Progenitor cell of endocrine pancreas (in vitro differentiated cells): ENCODE measurements at regions not wholly inside any gene's neighbourhood (a gene's known extent, or its start where the extent isn't known, plus 50 kb on each side); places are given as distances from the start of the nearest gene placed in this dataset.
A peak's percentile ranks its signal among the peaks of the same experiment; 100 is the strongest.

Experiments used
- DNase-seq: peaks from one replicate; pipeline ENCODE4 v3.0.0; 2021; ENCODE audit warnings: low spot score; ENCODE audit not compliant: unreplicated experiment
- H3K27ac Mint-ChIP-seq: 2 replicates; pipeline ENCODE4 v1.8.0; 2021; ENCODE audit warnings: mild to moderate bottlenecking, moderate library complexity, mixed read lengths
- H3K27me3 Mint-ChIP-seq: 2 replicates; pipeline ENCODE4 v1.8.0; 2021; ENCODE audit warnings: mixed read lengths
- H3K36me3 Mint-ChIP-seq: 2 replicates; pipeline ENCODE4 v1.8.0; 2022; ENCODE audit warnings: mixed read lengths; ENCODE audit not compliant: insufficient read depth
- H3K4me1 Mint-ChIP-seq: 2 replicates; pipeline ENCODE4 v1.8.0; 2021; ENCODE audit warnings: low read depth, mixed read lengths
- H3K4me3 Mint-ChIP-seq: 2 replicates; pipeline ENCODE4 v1.8.0; 2021; ENCODE audit warnings: low read depth, mild to moderate bottlenecking, moderate library complexity, mixed read lengths
- H3K9me3 Mint-ChIP-seq: 2 replicates; pipeline ENCODE4 v1.8.0; 2021; ENCODE audit warnings: low read depth, mixed read lengths
- CTCF ChIP-seq: fragments of 200-600 bp; sonication (generic); IDR thresholded peaks from one replicate; pipeline ENCODE4 v1.5.0; 2021; ENCODE audit warnings: antibody characterized with exemption, mild to moderate bottlenecking; ENCODE audit not compliant: unreplicated experiment

GRCh38 chr9:124190761-124191160, 67.0 kb upstream of the NEK6 start:
- no peak overlapping the region for H3K4me3 Mint-ChIP-seq
- H3K9me3 Mint-ChIP-seq, result peaks cover 3% of the 10 kb centered on the region
- peak; percentile 4 for DNase-seq
- H3K27me3 Mint-ChIP-seq, result peaks cover 34% of the 10 kb centered on the region
- no peaks in the 10 kb centered on the region for H3K4me1 Mint-ChIP-seq
- no peaks in the 10 kb centered on the region for H3K36me3 Mint-ChIP-seq
- TF ChIP-seq CTCF, result no peak
- no peak overlapping the region for H3K27ac Mint-ChIP-seq

- no peak overlapping the region for H3K27ac Mint-ChIP-seq
- no peak for TF ChIP-seq CTCF
- H3K27me3 Mint-ChIP-seq, result peaks cover 29% of the 10 kb centered on the region
- H3K36me3 Mint-ChIP-seq, result peaks cover under 1% of the 10 kb centered on the region
- peaks cover 10% of the 10 kb centered on the region for H3K9me3 Mint-ChIP-seq
- no peaks in the 10 kb centered on the region for H3K4me1 Mint-ChIP-seq
- H3K4me3 Mint-ChIP-seq, result no peak overlapping the region
- DNase-seq, result no peak
Observed at GRCh38 chr9:124191691-124192395, 65.9 kb upstream of the NEK6 start.

GRCh38 chr9:124196814-124197176, 61.0 kb upstream of the NEK6 start:
- Mint-ChIP-seq H3K4me1 (no peaks in the 10 kb centered on the region), H3K36me3 (peaks cover 2% of the 10 kb centered on the region), H3K27ac (no peak overlapping the region), H3K9me3 (peaks cover 12% of the 10 kb centered on the region), H3K4me3 (no peak overlapping the region), H3K27me3 (peaks cover 18% of the 10 kb centered on the region)
- no peak for DNase-seq
- TF ChIP-seq CTCF, result no peak

GRCh38 chr9:124197177-124198095, 60.3 kb upstream of the NEK6 start:
- no peak for TF ChIP-seq CTCF
- Mint-ChIP-seq H3K27ac (no peak overlapping the region), H3K36me3 (peaks cover 2% of the 10 kb centered on the region), H3K27me3 (peaks cover 16% of the 10 kb centered on the region), H3K9me3 (peaks cover 12% of the 10 kb centered on the region), H3K4me1 (no peaks in the 10 kb centered on the region), H3K4me3 (no peak overlapping the region)
- DNase-seq, result no peak

GRCh38 chr9:124198331-124198730, 59.4 kb upstream of the NEK6 start:
- Mint-ChIP-seq H3K36me3 (peaks cover 2% of the 10 kb centered on the region), H3K4me3 (no peak overlapping the region), H3K27ac (no peak overlapping the region), H3K4me1 (no peaks in the 10 kb centered on the region), H3K9me3 (peaks cover 12% of the 10 kb centered on the region), H3K27me3 (peaks cover 9% of the 10 kb centered on the region)
- no peak for TF ChIP-seq CTCF
- no peak for DNase-seq
